Transverse colon (tissue), 4 donors: ENCODE measurements at regions not wholly inside any gene's neighbourhood (a gene's known extent, or its start where the extent isn't known, plus 50 kb on each side); places are given as distances from the start of the nearest gene placed in this dataset.

Experiments
- POLR2A ChIP-seq: fragments of 450-650 bp; IDR thresholded peaks from one replicate; pipeline ENCODE4 v1.6.1; 2016; ENCODE audit warnings: antibody characterized with exemption, mild to moderate bottlenecking, moderate library complexity
- POLR2AphosphoS5 ChIP-seq, 3 donors: sonication (generic); formaldehyde crosslinking; IDR thresholded peaks; one replicate each; pipeline ENCODE4 v1.6.1; 2016; ENCODE audit warnings: antibody characterized with exemption in 3 of 3
- TF ChIP-seq, protein P1 (sequence below), 5 experiments: fragments of 200-600 bp in 3 of 5; fragments of 450-650 bp in 2 of 5; sonication (generic) in 3 of 5; IDR thresholded peaks; 1 replicate in 2 of 5; 2 replicates in 3 of 5; pipeline ENCODE4 v1.5.1; 2016 to 2017; ENCODE audit warnings: antibody characterized with exemption in 5 of 5, inconsistent platforms in 3 of 5, mild to moderate bottlenecking in 2 of 5, moderate library complexity in 1 of 5

DNA sequence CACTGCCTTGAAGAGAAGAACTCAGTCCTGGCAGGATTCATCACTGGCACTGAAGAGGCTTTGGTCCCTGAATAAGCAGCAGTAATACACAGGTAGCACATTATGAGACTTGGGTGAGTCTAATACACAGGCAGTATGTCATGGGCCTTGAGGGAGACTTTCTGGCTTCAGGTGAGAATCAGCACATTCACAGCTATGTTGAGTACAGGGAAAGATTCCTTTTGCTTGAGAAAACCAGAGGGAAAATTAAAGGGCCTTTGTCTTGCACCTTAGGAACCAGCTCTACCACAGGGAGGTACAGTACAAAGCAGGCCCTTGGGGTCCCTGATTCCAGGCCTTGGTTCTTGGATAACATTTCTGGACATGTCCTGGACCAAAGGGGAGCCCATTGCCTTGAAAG lies 484.6 kb downstream of the RFC3 start:
- TF ChIP-seq, protein P1, sequence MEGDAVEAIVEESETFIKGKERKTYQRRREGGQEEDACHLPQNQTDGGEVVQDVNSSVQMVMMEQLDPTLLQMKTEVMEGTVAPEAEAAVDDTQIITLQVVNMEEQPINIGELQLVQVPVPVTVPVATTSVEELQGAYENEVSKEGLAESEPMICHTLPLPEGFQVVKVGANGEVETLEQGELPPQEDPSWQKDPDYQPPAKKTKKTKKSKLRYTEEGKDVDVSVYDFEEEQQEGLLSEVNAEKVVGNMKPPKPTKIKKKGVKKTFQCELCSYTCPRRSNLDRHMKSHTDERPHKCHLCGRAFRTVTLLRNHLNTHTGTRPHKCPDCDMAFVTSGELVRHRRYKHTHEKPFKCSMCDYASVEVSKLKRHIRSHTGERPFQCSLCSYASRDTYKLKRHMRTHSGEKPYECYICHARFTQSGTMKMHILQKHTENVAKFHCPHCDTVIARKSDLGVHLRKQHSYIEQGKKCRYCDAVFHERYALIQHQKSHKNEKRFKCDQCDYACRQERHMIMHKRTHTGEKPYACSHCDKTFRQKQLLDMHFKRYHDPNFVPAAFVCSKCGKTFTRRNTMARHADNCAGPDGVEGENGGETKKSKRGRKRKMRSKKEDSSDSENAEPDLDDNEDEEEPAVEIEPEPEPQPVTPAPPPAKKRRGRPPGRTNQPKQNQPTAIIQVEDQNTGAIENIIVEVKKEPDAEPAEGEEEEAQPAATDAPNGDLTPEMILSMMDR (IDR thresholded peaks at IDR 0.05): no peak
- TF ChIP-seq POLR2AphosphoS5 (IDR thresholded peaks at IDR 0.05): no peak
- TF ChIP-seq POLR2A: no peak
